ENCODE measurements at regions not wholly inside any gene's neighbourhood (a gene's known extent, or its start where the extent isn't known, plus 50 kb on each side); places are given as distances from the start of the nearest gene placed in this dataset.

- TF ChIP-seq, protein P1, sequence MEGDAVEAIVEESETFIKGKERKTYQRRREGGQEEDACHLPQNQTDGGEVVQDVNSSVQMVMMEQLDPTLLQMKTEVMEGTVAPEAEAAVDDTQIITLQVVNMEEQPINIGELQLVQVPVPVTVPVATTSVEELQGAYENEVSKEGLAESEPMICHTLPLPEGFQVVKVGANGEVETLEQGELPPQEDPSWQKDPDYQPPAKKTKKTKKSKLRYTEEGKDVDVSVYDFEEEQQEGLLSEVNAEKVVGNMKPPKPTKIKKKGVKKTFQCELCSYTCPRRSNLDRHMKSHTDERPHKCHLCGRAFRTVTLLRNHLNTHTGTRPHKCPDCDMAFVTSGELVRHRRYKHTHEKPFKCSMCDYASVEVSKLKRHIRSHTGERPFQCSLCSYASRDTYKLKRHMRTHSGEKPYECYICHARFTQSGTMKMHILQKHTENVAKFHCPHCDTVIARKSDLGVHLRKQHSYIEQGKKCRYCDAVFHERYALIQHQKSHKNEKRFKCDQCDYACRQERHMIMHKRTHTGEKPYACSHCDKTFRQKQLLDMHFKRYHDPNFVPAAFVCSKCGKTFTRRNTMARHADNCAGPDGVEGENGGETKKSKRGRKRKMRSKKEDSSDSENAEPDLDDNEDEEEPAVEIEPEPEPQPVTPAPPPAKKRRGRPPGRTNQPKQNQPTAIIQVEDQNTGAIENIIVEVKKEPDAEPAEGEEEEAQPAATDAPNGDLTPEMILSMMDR (conservative IDR thresholded peaks at IDR 0.05; ENCODE audit: low read depth, low read length): no peak
- TF ChIP-seq CEBPB (IDR thresholded peaks at IDR 0.05; ENCODE audit: low read depth, low read length): peak; percentile 95
- no peak for TF ChIP-seq RCOR1 (IDR thresholded peaks at IDR 0.05; ENCODE audit: insufficient replicate concordance, low read length)
- peak; percentile 31; the same call in 1 of the 2 replicates for TF ChIP-seq NFE2L2 (IDR thresholded peaks at IDR 0.05; ENCODE audit: low read depth, low read length)
- TF ChIP-seq MAZ (IDR thresholded peaks at IDR 0.05; ENCODE audit: borderline replicate concordance, low read depth, low read length): no peak
- TF ChIP-seq POLR2A (IDR thresholded peaks at IDR 0.05; ENCODE audit: low read depth, low read length): no peak
- TF ChIP-seq MXI1 (IDR thresholded peaks at IDR 0.05; ENCODE audit: borderline replicate concordance, low read depth, low read length): no peak
- TF ChIP-seq MAFK (IDR thresholded peaks at IDR 0.05; ENCODE audit: low read depth, low read length): no peak
- TF ChIP-seq, protein P2, sequence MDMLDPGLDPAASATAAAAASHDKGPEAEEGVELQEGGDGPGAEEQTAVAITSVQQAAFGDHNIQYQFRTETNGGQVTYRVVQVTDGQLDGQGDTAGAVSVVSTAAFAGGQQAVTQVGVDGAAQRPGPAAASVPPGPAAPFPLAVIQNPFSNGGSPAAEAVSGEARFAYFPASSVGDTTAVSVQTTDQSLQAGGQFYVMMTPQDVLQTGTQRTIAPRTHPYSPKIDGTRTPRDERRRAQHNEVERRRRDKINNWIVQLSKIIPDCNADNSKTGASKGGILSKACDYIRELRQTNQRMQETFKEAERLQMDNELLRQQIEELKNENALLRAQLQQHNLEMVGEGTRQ (IDR thresholded peaks at IDR 0.05; ENCODE audit: low read depth, low read length): no peak
- no peak for TF ChIP-seq SMC3 (IDR thresholded peaks at IDR 0.05; ENCODE audit: low read depth, low read length)
- no peak for TF ChIP-seq RAD21 (IDR thresholded peaks at IDR 0.05; ENCODE audit: low read length)
- TF ChIP-seq RFX5 (IDR thresholded peaks at IDR 0.05; ENCODE audit: low read depth, low read length): no peak
- no peak for TF ChIP-seq ELK1 (IDR thresholded peaks at IDR 0.05; ENCODE audit: borderline replicate concordance, low read depth, low read length)
Observed at GRCh38 chr14:103198131-103199105, 75.2 kb downstream of the TNFAIP2 start.
